Smooth muscle cell (in vitro differentiated cells): ENCODE measurements at regions not wholly inside any gene's neighbourhood (a gene's known extent, or its start where the extent isn't known, plus 50 kb on each side); places are given as distances from the start of the nearest gene placed in this dataset.

Source experiments
- DNase-seq: peaks from one replicate; lab custom pipeline; 2025; ENCODE audit not compliant: unreplicated experiment; lab: John Stamatoyannopoulos, UW
- H2AFZ ChIP-seq: fragments of 200-600 bp; sonication (generic); 2 replicates; pipeline ENCODE4 v1.6.0; 2016; ENCODE audit warnings: antibody characterized with exemption, low read depth, mild to moderate bottlenecking
- H3F3A ChIP-seq: fragments of 200-600 bp; sonication (generic); 2 replicates; pipeline ENCODE4 v1.6.0; 2017; ENCODE audit warnings: antibody characterized with exemption, low read depth
- H3K27ac ChIP-seq: fragments of 200-600 bp; sonication (generic); 2 replicates; pipeline ENCODE4 v1.5.1; 2016; ENCODE audit warnings: low read depth, mild to moderate bottlenecking
- H3K27me3 ChIP-seq: fragments of 200-600 bp; sonication (generic); 2 replicates; pipeline ENCODE4 v1.6.1; 2016; ENCODE audit warnings: low read depth, mild to moderate bottlenecking
- H3K36me3 ChIP-seq: fragments of 200-600 bp; sonication (generic); 2 replicates; pipeline ENCODE4 v1.5.1; 2016; ENCODE audit warnings: low read depth
- H3K4me1 ChIP-seq: fragments of 200-600 bp; sonication (generic); 2 replicates; pipeline ENCODE4 v1.5.1; 2016; ENCODE audit warnings: low read depth
- H3K4me2 ChIP-seq: fragments of 200-600 bp; sonication (generic); 2 replicates; pipeline ENCODE4 v1.6.0; 2016; ENCODE audit warnings: mild to moderate bottlenecking
- H3K4me3 ChIP-seq: fragments of 200-600 bp; sonication (generic); 2 replicates; pipeline ENCODE4 v1.5.1; 2016; ENCODE audit warnings: mild to moderate bottlenecking
- H3K79me2 ChIP-seq: fragments of 200-600 bp; sonication (generic); 2 replicates; pipeline ENCODE4 v1.6.0; 2016; ENCODE audit warnings: low read depth, mild to moderate bottlenecking
- H3K9ac ChIP-seq: fragments of 200-600 bp; sonication (generic); 2 replicates; pipeline ENCODE4 v1.6.0; 2016; ENCODE audit warnings: low read depth
- H3K9me3 ChIP-seq: fragments of 200-600 bp; sonication (generic); replicated peaks from 2 replicates; pipeline ENCODE4 v1.5.1; 2016; ENCODE audit warnings: low read depth
- H4K20me1 ChIP-seq: fragments of 200-600 bp; sonication (generic); 2 replicates; pipeline ENCODE4 v1.6.0; 2016; ENCODE audit warnings: low read depth
- CTCF ChIP-seq: fragments of 200-600 bp; sonication (generic); IDR thresholded peaks from 2 replicates; pipeline ENCODE4 v1.5.1; 2017; ENCODE audit warnings: borderline replicate concordance, mild to moderate bottlenecking, antibody characterized with exemption; ENCODE audit not compliant: insufficient read depth, poor library complexity, severe bottlenecking
- WGBS: methylation state at CpG from one replicate; pipeline ENCODE4 v1.1.7; 2016; ENCODE audit warnings: low lambda C conversion rate; 5-methylcytosine and 5-hydroxymethylcytosine counted together

GRCh38 chr14:30158299-30158698 is 230.7 kb upstream of the PRKD1 start:
- Histone ChIP-seq H3K4me3 (no peak overlapping the region), H3K9me3 (no peaks in the 10 kb centered on the region), H3K27me3 (no peaks in the 10 kb centered on the region), H3K79me2 (no peaks in the 10 kb centered on the region), H2AFZ (no peak overlapping the region), H3K4me2 (no peak overlapping the region), H3K36me3 (no peaks in the 10 kb centered on the region), H3K4me1 (no peaks in the 10 kb centered on the region), H4K20me1 (no peaks in the 10 kb centered on the region), H3K9ac (no peak overlapping the region), H3F3A (no peaks in the 10 kb centered on the region), H3K27ac (no peak overlapping the region)
- WGBS, result 39% methylated on average over 5 of the region's 5 CpGs
- no peak for DNase-seq
- TF ChIP-seq CTCF, result no peak

GRCh38 chr14:30159374-30159773 is 231.7 kb upstream of the PRKD1 start:
- Histone ChIP-seq H3K79me2 (no peaks in the 10 kb centered on the region), H3K27ac (no peak overlapping the region), H2AFZ (no peak overlapping the region), H3K9me3 (no peaks in the 10 kb centered on the region), H3K36me3 (no peaks in the 10 kb centered on the region), H4K20me1 (no peaks in the 10 kb centered on the region), H3K27me3 (no peaks in the 10 kb centered on the region), H3K4me1 (no peaks in the 10 kb centered on the region), H3K4me2 (no peak overlapping the region), H3K9ac (no peak overlapping the region), H3F3A (no peaks in the 10 kb centered on the region), H3K4me3 (no peak overlapping the region)
- WGBS, result 80% methylated on average over 2 of the region's 2 CpGs
- DNase-seq, result no peak
- TF ChIP-seq CTCF, result no peak

GRCh38 chr14:30160608-30161007 is 233.0 kb upstream of the PRKD1 start:
- no peak overlapping the region for H3K4me2 ChIP-seq
- H3K36me3 ChIP-seq, result no peaks in the 10 kb centered on the region
- no peaks in the 10 kb centered on the region for H3K79me2 ChIP-seq
- no peak overlapping the region for H3K9ac ChIP-seq
- no peaks in the 10 kb centered on the region for H4K20me1 ChIP-seq
- DNase-seq, result no peak
- no peaks in the 10 kb centered on the region for H3K9me3 ChIP-seq
- H3K27ac ChIP-seq, result no peak overlapping the region
- no peak overlapping the region for H2AFZ ChIP-seq
- TF ChIP-seq CTCF, result no peak
- no peaks in the 10 kb centered on the region for H3F3A ChIP-seq
- no peaks in the 10 kb centered on the region for H3K4me1 ChIP-seq
- no peaks in the 10 kb centered on the region for H3K27me3 ChIP-seq
- no peak overlapping the region for H3K4me3 ChIP-seq
- WGBS, result 86% methylated on average over 5 of the region's 5 CpGs

- no peak for TF ChIP-seq CTCF
- no peak overlapping the region for H3K4me3 ChIP-seq
- 62% methylated on average over 1 of the region's 1 CpG for WGBS
Observed at GRCh38 chr14:30162066-30162465, 234.4 kb upstream of the PRKD1 start.

More at GRCh38 chr14:30162066-30162465, 234.4 kb upstream of the PRKD1 start:
- Histone ChIP-seq H3K4me2 (no peak overlapping the region), H3K36me3 (no peaks in the 10 kb centered on the region), H3K27me3 (no peaks in the 10 kb centered on the region), H3K27ac (no peak overlapping the region), H3F3A (no peaks in the 10 kb centered on the region), H2AFZ (no peak overlapping the region), H3K4me1 (no peaks in the 10 kb centered on the region), H4K20me1 (no peaks in the 10 kb centered on the region), H3K79me2 (no peaks in the 10 kb centered on the region), H3K9ac (no peak overlapping the region), H3K9me3 (no peaks in the 10 kb centered on the region)
- DNase-seq, result no peak
